Activated naive CD4-positive, alpha-beta T cell treated with anti-CD3 and anti-CD28 coated beads, Interleukin-2, amount 50 U/mL, for 24 hours (primary cell): ENCODE measurements at regions not wholly inside any gene's neighbourhood (a gene's known extent, or its start where the extent isn't known, plus 50 kb on each side); places are given as distances from the start of the nearest gene placed in this dataset.
"Not testable (repeated sequence)": the region's sequence is repeated elsewhere in the genome, so short reads cannot be mapped to it uniquely, and the experiment has no call there.

Source experiments
- H3K27ac Mint-ChIP-seq: one replicate; pipeline ENCODE4 v1.8.0; 2021; ENCODE audit warnings: mild to moderate bottlenecking, mixed read lengths
- H3K27me3 Mint-ChIP-seq: one replicate; pipeline ENCODE4 v1.8.0; 2021; ENCODE audit warnings: mixed read lengths
- H3K36me3 Mint-ChIP-seq: one replicate; pipeline ENCODE4 v1.8.0; 2021; ENCODE audit warnings: mixed read lengths
- H3K4me1 Mint-ChIP-seq: one replicate; pipeline ENCODE4 v1.8.0; 2021; ENCODE audit warnings: mixed read lengths
- H3K4me3 Mint-ChIP-seq: one replicate; pipeline ENCODE4 v1.8.0; 2021; ENCODE audit warnings: mild to moderate bottlenecking, mixed read lengths
- H3K9me3 Mint-ChIP-seq: one replicate; pipeline ENCODE4 v1.8.0; 2021; ENCODE audit warnings: mixed read lengths

GRCh38 chr3:101972430-101973162 lies 123.3 kb downstream of the NFKBIZ start:
- H3K4me1 Mint-ChIP-seq = peaks cover 13% of the 10 kb centered on the region
- H3K36me3 Mint-ChIP-seq = no peaks in the 10 kb centered on the region
- H3K27ac Mint-ChIP-seq = no peak overlapping the region
- H3K4me3 Mint-ChIP-seq = no peak overlapping the region
- H3K9me3 Mint-ChIP-seq = peaks cover 4% of the 10 kb centered on the region
- no peaks in the 10 kb centered on the region for H3K27me3 Mint-ChIP-seq

- Mint-ChIP-seq H3K9me3 (peaks cover 4% of the 10 kb centered on the region), H3K4me3 (no peak overlapping the region), H3K27ac (no peak overlapping the region), H3K27me3 (no peaks in the 10 kb centered on the region), H3K4me1 (peaks cover 13% of the 10 kb centered on the region), H3K36me3 (no peaks in the 10 kb centered on the region)
Measured at GRCh38 chr3:101973163-101973505, 123.8 kb downstream of the NFKBIZ start.

- H3K4me1 Mint-ChIP-seq = peaks cover 15% of the 10 kb centered on the region
- H3K9me3 Mint-ChIP-seq, H3K4me3 Mint-ChIP-seq, H3K36me3 Mint-ChIP-seq, H3K27me3 Mint-ChIP-seq, H3K27ac Mint-ChIP-seq: not testable (repeated sequence)
Measured at GRCh38 chr3:101975415-101975814, 126.1 kb downstream of the NFKBIZ start.

GRCh38 chr3:101976473-101976872 lies 127.2 kb downstream of the NFKBIZ start:
- no peak overlapping the region for H3K4me3 Mint-ChIP-seq
- H3K27me3 Mint-ChIP-seq = no peaks in the 10 kb centered on the region
- no peaks in the 10 kb centered on the region for H3K36me3 Mint-ChIP-seq
- H3K4me1 Mint-ChIP-seq = peaks cover 17% of the 10 kb centered on the region
- no peaks in the 10 kb centered on the region for H3K9me3 Mint-ChIP-seq
- no peak overlapping the region for H3K27ac Mint-ChIP-seq

GRCh38 chr3:101978348-101978747 lies 129.0 kb downstream of the NFKBIZ start:
- no peaks in the 10 kb centered on the region for H3K36me3 Mint-ChIP-seq
- H3K4me3 Mint-ChIP-seq = no peak overlapping the region
- H3K27ac Mint-ChIP-seq = no peak overlapping the region
- peaks cover 4% of the 10 kb centered on the region for H3K4me1 Mint-ChIP-seq
- H3K9me3 Mint-ChIP-seq = no peaks in the 10 kb centered on the region
- no peaks in the 10 kb centered on the region for H3K27me3 Mint-ChIP-seq

- Mint-ChIP-seq H3K4me1 (peaks cover 4% of the 10 kb centered on the region), H3K36me3 (no peaks in the 10 kb centered on the region), H3K9me3 (no peaks in the 10 kb centered on the region), H3K27ac (no peak overlapping the region), H3K27me3 (no peaks in the 10 kb centered on the region), H3K4me3 (no peak overlapping the region)
Measured at GRCh38 chr3:101979033-101979432, 129.7 kb downstream of the NFKBIZ start.

GRCh38 chr3:101984356-101984755 lies 135.0 kb downstream of the NFKBIZ start:
- H3K9me3 Mint-ChIP-seq = no peaks in the 10 kb centered on the region
- H3K27ac Mint-ChIP-seq = no peak overlapping the region
- H3K36me3 Mint-ChIP-seq = no peaks in the 10 kb centered on the region
- H3K4me1 Mint-ChIP-seq = peaks cover 21% of the 10 kb centered on the region
- H3K27me3 Mint-ChIP-seq = no peaks in the 10 kb centered on the region
- H3K4me3 Mint-ChIP-seq = no peak overlapping the region

- no peaks in the 10 kb centered on the region for H3K9me3 Mint-ChIP-seq
- H3K4me1 Mint-ChIP-seq = peaks cover 23% of the 10 kb centered on the region
- H3K27ac Mint-ChIP-seq = no peak overlapping the region
- no peak overlapping the region for H3K4me3 Mint-ChIP-seq
- no peaks in the 10 kb centered on the region for H3K36me3 Mint-ChIP-seq
- no peaks in the 10 kb centered on the region for H3K27me3 Mint-ChIP-seq
Measured at GRCh38 chr3:101988596-101988995, 139.3 kb downstream of the NFKBIZ start.

GRCh38 chr3:101989578-101990200 lies 140.4 kb downstream of the NFKBIZ start:
- Mint-ChIP-seq H3K27ac (no peak overlapping the region), H3K9me3 (no peaks in the 10 kb centered on the region), H3K36me3 (no peaks in the 10 kb centered on the region), H3K4me1 (peaks cover 26% of the 10 kb centered on the region), H3K27me3 (no peaks in the 10 kb centered on the region), H3K4me3 (no peak overlapping the region)

GRCh38 chr3:101992863-101993262 lies 143.5 kb downstream of the NFKBIZ start:
- H3K27me3 Mint-ChIP-seq = no peaks in the 10 kb centered on the region
- no peak overlapping the region for H3K27ac Mint-ChIP-seq
- H3K36me3 Mint-ChIP-seq = no peaks in the 10 kb centered on the region
- peaks cover 35% of the 10 kb centered on the region for H3K4me1 Mint-ChIP-seq
- no peaks in the 10 kb centered on the region for H3K9me3 Mint-ChIP-seq
- H3K4me3 Mint-ChIP-seq = no peak overlapping the region

- no peak overlapping the region for H3K4me3 Mint-ChIP-seq
- no peaks in the 10 kb centered on the region for H3K36me3 Mint-ChIP-seq
- H3K9me3 Mint-ChIP-seq = no peaks in the 10 kb centered on the region
- H3K4me1 Mint-ChIP-seq = peaks cover 24% of the 10 kb centered on the region
- H3K27ac Mint-ChIP-seq = no peak overlapping the region
- H3K27me3 Mint-ChIP-seq = no peaks in the 10 kb centered on the region
Measured at GRCh38 chr3:101994386-101994785, 145.1 kb downstream of the NFKBIZ start.

- Mint-ChIP-seq H3K27me3 (no peaks in the 10 kb centered on the region), H3K27ac (peak overlapping the region; percentile 13), H3K4me3 (no peak overlapping the region), H3K36me3 (no peaks in the 10 kb centered on the region), H3K4me1 (peaks cover 26% of the 10 kb centered on the region), H3K9me3 (no peaks in the 10 kb centered on the region)
Measured at GRCh38 chr3:101995371-101996046, 146.2 kb downstream of the NFKBIZ start.

GRCh38 chr3:101996832-101997231 lies 147.5 kb downstream of the NFKBIZ start:
- Mint-ChIP-seq H3K4me1 (peaks cover 28% of the 10 kb centered on the region), H3K9me3 (no peaks in the 10 kb centered on the region), H3K36me3 (no peaks in the 10 kb centered on the region), H3K4me3 (no peak overlapping the region), H3K27me3 (no peaks in the 10 kb centered on the region), H3K27ac (no peak overlapping the region)

- no peaks in the 10 kb centered on the region for H3K27me3 Mint-ChIP-seq
- no peaks in the 10 kb centered on the region for H3K36me3 Mint-ChIP-seq
- H3K9me3 Mint-ChIP-seq = no peaks in the 10 kb centered on the region
- no peak overlapping the region for H3K4me3 Mint-ChIP-seq
- peaks cover 28% of the 10 kb centered on the region for H3K4me1 Mint-ChIP-seq
- no peak overlapping the region for H3K27ac Mint-ChIP-seq
Measured at GRCh38 chr3:101998256-101998926, 149.1 kb downstream of the NFKBIZ start.

GRCh38 chr3:101999177-101999779 lies 150.0 kb downstream of the NFKBIZ start:
- H3K36me3 Mint-ChIP-seq = no peaks in the 10 kb centered on the region
- no peak overlapping the region for H3K4me3 Mint-ChIP-seq

More at GRCh38 chr3:101999177-101999779, 150.0 kb downstream of the NFKBIZ start:
- H3K27ac Mint-ChIP-seq = no peak overlapping the region
- H3K27me3 Mint-ChIP-seq = no peaks in the 10 kb centered on the region
- peaks cover 28% of the 10 kb centered on the region for H3K4me1 Mint-ChIP-seq
- H3K9me3 Mint-ChIP-seq = no peaks in the 10 kb centered on the region
